NCI-H2227 treated with DMSO at 0.1 percent for 48 hours (cell line): ENCODE measurements at regions not wholly inside any gene's neighbourhood (a gene's known extent, or its start where the extent isn't known, plus 50 kb on each side); places are given as distances from the start of the nearest gene placed in this dataset.
"Not testable (repeated sequence)": the region's sequence is repeated elsewhere in the genome, so short reads cannot be mapped to it uniquely, and the experiment has no call there.

Experiments
- DNase-seq: peaks from one replicate; lab custom pipeline; 2025; lab: John Stamatoyannopoulos, UW

DNA sequence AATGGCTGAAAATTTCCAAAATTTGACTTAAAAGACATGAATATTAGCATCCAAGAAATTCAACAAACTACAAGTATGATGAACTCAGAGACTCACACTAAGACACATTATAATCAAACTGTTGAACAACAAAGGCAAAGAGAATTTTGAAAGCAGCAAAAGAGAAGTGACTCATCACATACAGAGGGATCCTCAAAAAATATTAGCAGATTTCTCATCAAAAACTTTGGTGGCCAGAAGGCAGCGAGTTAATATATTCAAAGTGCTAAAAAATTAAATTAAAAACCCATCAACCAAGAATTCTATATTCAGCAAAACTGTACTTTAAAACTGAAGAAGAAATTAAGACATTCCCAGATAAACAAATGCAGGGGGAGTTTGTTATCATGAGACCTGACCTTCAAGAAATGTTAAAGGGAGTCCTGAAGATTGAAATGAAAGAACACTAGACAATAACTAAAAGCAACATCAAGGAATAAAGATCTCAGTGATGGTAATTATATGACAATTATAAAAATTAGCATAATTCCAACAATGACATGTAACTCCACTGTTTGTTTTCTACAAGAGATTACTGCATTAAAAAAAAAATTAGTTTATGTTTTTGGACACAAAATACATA, 150.0 kb downstream of the RNASET2 start:
- DNase-seq = no peak

DNA sequence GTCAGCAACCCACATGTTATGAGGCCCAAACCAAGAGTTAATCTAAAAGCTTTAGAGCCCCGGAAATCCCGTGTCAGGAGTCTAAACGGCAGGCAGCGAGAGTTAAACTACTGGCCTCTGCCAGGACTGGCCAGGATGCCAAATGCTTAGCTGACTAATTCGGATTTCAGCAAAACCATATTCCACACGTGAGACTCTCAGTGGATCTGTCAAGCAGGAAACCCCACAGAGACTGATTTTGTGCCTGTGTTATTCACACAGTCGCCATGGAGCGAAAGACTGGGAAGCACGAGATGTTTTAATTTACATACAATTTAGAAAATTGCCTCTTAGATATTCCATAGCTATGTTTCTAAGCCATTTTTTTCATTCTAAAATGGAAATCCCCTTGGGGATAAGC, 152.9 kb downstream of the RNASET2 start:
- DNase-seq = no peak

DNA sequence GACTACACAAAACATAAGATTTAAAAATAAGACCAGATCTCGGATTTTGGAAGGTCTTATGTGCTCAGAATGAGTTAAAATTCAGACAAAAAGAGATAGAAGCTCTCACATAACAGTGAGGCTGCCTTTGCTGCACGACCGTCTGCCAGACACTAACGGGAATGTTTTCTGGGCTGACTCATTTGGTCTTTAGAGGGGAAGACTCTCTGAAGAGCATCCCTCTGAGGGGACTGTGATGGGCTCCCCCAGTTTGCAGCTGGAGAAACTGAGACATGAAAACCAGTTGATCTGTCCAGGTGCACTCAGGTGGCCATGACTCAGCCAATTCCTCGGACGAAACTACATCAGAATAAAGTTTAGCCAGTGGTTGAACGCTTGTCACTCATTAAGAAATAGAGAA, 153.9 kb downstream of the RNASET2 start:
- no peak for DNase-seq

DNA sequence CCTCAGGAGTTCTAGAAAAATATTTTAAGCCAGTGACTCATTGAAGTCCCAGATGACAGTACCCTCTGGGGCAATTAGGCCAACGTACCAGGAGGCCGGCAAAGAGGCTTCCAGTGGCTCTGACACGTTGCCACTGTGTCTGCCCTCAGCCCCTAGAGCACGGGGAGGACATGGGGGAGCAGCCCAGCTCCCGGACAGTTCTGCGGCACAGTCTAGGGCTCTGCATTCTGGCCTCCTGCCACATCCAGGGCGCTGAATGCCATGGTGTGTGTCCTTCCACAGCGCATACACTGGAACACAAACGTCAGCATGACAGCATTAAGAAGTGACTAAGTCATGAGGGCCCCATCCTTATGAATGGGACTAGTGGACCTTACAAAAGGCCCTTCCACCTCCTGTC, 156.2 kb downstream of the RNASET2 start:
- no peak for DNase-seq

DNA sequence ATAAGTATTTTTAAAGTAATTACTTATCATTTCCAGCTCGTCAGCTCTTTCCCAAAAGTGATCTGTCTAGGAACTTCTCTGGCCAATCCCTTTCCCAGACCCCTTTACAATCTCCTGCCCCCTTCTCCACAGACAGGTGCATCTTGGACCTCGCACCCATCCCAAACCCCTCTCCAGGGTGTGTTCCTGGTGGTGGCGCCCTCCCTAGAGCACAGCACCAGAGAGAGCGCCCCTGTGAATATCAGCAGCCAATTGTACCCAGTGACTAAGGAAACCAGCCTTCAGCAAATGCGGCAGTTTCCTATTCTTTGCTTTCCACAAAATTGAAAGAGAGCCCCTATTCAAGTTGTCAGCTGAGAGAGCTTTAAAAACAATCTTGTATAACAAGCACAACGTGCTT, 157.7 kb downstream of the RNASET2 start:
- no peak for DNase-seq

DNA sequence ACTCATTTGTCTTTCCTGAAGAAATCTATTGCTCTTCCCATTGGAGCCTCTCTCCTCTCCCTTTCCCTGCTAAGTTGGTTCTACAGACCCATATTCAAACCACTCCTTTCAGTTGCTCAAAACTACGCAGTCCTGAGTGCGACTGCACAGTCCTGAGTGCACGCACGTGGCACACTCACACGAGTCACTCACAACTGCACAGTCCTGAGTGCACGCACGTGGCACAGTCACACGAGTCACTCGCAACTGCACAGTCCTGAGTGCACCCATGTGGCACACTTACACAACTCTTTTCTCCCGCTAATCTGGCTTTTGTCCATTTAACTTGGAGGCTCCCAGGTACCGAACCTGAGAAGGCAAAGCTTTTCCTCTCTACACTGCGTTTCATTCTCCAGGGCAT, 159.7 kb downstream of the RNASET2 start:
- no peak for DNase-seq

DNA sequence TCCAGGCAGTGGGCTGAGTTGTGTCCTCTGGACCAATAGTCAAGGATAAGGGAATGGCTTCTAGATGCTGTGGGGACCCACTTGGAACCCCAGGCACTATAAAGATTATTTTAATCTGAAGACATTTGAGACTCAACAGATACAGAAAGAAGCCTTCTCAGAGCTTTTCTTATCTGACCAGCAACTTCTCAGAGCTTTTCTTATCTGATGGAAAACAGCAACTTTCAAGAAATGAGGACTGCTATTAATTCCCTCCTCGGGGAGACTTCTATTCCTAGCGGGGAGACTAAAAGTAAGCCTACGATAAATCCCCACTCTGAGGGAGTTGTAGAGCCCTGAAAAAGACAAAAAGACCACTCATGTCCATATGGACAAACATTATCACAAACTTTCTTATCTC, 160.5 kb downstream of the RNASET2 start:
- no peak for DNase-seq

DNA sequence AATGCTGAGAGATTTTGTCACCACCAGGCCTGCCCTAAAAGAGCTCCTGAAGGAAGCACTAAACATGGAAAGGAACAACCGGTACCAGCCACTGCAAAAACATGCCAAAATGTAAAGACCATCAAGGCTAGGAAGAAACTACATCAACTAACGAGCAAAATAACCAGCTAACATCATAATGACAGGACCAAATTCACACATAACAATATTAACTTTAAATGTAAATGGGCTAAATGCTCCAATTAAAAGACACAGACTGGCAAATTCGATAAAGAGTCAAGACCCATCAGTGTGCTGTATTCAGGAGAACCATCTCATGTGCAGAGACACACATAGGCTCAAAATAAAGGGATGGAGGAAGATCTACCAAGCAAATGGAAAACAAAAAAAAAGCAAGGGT, 163.8 kb upstream of the RPS6KA2 start:
- DNase-seq = not testable (repeated sequence)

DNA sequence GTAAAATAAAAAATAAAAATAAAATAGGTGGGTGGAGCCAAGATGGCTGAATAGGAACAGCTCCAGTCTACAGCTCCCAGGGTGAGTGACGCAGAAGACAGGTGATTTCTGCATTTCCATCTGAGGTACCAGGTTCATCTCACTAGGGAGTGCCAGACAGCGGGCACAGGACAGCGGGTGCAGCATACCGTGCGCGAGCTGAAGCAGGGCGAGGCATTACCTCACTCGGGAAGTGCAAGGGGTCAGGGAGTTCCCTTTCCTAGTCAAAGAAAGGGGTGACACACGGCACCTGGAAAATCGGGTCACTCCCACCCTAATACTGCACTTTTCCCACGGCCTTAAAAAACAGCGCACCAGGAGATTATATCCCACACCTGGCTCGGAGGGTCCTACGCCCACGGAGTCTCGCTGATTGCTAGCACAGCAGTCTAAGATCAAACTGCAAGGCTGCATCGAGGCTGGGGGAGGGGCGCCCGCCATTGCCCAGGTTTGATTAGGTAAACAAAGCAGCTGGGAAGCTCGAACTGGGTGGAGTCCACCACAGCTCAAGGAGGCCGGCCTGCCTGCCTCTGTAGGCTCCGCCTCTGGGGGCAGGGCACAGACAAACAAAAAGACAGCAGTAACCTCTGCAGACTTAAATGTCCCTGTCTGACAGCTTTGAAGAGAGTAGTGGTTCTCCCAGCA, 161.9 kb upstream of the RPS6KA2 start:
- not testable (repeated sequence) for DNase-seq

DNA sequence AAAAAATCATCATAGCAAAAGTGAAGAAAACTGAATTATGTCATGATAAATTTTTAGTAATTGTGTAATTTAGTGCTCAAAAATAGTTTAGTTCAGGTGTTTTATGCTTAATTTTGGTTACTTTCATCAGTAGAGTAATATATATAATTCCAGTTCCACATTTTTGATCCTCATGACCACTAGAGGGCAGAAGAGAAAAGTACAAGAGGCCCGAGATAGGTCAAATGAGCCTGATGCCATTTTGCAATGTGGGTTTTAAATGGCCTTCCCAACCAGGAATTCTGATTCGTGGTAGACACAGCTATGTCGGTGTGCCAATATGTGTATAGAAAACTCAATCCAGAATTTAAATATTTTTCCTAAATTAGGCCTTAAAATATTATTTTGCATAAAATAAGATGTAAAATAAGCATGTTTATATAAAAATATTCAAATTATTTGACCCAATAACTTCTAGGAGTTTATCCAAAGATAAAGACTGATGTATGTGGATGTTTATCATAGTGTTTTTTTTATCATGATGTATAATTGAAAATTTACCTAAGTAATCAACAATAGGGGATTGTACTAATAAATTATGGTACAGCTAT, 159.7 kb upstream of the RPS6KA2 start:
- DNase-seq = peak; percentile 50

DNA sequence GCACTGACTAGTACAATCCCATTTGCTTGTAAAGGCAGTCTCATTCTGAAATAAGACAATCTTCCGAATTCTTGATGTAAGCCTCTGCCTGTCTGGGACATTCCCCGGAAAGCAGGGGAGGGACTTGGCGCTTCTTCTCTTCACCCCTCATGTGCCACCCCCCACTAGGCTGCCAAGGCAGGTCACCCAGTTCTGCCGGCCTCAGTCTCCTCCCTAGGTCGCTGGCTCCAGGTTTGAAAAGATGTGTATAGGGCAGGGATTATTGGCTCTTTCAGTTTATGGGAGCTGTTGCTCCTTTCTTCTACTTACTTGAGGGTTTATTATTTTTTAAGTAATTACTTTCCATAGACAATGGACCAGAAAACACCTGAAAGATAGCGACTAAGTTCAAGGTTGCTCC, 158.1 kb upstream of the RPS6KA2 start:
- DNase-seq = no peak

DNA sequence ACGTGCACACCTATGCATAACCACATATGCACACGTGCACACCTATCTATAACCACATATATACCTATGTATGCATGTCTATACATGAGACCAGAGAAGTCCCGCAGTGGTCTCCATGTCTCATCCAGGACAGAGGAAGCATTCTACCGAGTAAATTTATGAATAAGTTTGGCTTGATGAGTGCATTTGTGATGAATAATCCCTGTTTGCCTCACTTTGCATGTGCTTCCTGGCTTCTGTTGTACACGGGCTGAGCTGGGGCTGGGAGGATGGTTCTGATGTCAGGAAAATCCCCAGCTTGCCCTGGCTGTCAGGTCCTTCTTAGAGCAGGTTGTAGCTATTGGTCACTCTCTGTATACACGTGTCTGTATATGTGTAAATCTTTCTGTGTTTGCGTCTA, 157.6 kb upstream of the RPS6KA2 start:
- no peak for DNase-seq

DNA sequence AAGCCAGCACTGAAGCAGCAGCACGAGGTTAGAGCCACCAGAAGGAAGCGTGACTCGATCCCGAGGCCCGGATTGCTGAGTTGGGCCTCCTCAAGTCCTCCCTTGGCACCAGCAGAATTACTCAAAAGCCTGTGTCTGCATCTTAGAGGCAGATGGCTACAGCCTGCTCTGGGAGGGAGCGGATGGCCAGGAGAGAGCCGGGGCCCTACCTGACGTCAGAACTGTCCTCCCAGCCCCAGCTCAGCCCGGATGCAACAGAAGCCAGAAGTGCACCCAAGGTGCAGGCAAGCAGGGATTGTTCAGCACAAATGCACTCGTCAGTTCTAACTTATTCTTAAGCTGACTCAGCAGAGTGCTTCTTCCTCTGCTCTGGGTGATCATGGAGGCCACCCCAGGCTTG, 155.5 kb upstream of the RPS6KA2 start:
- no peak for DNase-seq

DNA sequence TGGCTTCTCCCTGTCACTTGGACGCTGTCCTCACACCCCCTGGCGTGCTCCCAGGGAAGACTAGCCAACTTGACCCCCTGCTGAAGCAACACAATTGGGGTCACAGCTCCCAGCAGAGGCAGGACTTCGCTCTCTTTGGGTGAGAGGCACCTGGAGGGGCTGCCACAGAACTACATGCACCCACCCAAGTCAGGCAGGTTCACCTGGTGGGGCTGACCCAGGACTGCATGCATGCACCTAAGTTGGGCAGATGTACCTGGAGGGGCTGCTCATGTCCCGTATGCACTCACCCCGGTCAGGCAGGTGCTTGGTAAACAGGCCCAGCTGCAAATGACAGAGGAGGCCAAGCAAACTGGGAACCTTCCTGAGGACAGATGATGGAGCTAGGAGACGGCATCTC, 154.3 kb upstream of the RPS6KA2 start:
- no peak for DNase-seq

DNA sequence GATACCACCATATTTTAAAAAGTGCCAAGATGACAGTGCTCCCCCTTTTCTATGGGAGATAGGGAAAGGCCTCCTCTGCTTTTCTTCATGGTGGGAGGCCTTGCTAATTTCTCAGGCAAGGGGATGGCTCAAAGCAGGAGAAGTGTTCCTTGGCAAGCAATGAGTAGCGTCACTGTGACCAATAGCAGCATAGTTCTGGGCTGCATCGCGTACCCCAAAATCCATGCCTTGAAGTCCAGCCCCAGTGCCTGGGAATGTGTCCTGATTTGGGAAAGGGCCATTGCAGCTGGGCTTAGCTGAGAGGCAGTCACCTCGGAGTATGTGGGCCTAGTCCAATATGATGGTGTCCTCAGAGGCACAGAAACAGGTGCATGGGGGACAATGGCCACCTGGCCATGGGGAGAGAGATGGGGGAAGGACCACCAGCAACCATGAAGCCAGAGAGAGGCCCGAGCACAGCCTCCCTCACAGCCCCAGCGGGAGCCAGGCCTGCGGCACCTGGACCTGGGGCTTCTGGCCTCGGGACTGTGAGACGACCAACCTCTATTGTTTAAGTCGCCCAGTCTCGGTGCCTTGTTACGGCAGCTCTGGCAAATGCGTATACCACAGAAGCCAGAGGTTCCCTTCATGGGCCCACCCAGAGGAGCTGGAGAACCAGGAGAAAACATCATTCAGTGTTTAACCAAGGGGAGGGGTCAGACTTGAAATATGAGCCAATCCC, 153.1 kb upstream of the RPS6KA2 start:
- DNase-seq = no peak

DNA sequence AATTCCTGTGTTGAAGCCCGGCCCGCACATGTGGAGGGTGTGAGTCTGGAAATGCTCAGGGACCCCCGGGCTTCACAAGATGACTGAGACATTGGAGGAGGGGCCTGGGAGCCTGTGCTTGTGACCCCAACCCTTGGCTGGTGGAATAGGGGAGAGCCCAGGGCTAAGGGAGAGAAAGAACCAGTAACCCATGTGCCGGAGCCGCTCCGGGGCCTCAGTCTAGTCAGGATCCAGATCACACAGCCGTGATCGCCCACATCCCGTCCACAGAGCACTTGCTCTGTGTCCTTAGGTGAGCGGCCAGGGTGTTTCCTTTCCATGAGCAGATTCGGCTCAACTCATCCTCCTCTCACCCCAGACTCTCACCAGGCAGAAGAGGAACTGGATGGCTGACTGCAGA, 152.3 kb upstream of the RPS6KA2 start:
- no peak for DNase-seq

DNA sequence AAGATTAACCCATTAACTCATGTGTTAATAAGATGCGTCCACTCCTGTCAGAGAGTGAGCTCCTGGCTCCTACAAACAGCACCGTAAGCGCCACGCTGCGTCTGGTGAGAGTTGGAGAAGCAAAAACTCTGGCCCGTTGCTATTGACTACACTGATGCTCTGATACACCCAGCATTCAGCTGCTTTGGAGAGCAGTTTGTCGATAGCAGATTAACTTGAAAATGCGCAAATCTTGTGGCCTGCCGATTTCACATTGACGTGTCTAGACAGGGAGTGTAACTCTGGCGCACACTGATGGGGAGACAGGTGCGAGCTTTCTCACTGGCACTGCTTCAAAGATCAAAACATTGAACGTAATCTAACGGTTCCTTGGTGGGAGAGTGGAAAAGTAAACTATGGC, 151.7 kb upstream of the RPS6KA2 start:
- DNase-seq = no peak

DNA sequence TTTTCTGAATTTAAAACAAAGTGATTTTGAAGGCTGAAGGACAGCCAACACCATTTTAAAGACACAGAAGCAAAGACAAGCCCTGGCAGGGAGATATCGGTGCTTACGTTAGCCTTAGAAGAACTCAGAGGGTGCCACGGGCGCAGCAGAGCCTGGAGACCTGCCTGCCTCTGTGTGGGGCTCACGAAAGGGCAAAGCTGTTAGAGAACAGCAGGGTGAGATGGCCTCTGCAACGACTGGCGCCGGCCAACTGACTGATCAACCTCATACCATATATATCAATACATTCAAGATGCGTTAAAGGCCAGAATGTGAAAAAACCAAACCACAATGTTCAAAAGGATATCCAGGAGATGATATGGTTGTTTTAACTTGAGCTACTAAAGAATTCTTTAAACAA, 151.0 kb upstream of the RPS6KA2 start:
- DNase-seq = no peak

DNA sequence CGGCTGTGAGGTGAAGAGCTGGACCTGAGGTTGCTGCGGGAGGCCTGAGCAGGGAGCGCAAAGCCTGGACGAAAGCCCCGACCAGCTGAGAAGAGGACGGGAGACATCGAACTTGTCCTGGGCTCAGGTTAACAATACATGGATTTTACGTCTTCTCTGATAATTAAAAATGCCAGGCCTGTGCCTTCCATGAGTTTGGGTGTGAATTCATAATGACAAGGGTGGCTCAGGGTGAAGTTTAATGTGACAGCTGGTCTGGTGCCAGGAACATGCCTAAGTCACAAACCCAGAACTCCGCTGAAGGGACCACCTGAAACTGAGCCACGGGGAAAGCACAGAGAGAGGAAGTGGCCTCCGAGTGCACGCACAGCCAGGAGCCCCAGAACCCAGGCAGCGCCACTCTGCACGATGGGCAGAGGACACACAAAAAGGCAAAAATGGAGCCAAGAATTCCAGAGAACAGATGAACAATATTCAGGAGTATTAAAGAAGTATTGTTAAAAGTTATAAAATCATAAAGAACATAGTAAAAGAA, 150.1 kb upstream of the RPS6KA2 start:
- DNase-seq = no peak

DNA sequence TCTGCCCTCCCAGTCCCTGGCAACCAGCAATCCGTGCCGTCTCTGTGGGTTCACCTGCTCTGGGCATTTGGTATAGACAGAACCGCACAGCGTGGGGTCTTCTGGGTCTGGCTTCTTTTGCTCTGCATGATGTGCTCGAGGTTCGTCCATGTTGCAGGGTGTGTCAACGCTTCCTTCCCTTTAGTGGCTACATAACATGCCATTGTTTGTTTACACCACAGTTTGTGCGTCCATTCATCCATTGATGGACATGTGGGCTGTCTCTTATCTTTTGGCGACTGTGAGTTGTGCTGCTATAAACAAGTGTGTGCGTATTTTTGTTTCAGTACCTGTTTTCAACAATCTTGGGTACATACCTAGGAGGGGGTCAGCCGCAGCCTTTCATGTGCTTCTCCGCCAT, 149.5 kb upstream of the RPS6KA2 start:
- no peak for DNase-seq

DNA sequence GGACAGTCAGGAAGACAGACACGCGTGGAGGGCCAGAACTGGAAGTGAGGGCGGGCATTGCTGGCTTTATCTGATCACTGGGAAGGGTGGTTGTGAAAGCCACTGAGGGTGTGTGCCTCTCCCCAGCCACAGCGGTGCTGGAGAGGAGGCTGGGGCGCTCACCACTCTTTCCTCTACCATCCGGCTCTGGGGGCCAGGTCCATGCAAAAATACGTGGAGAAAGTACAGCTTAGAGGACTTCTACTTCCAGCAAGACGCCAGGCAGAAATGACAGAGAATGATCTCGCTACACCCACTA, 148.8 kb upstream of the RPS6KA2 start:
- no peak for DNase-seq

DNA sequence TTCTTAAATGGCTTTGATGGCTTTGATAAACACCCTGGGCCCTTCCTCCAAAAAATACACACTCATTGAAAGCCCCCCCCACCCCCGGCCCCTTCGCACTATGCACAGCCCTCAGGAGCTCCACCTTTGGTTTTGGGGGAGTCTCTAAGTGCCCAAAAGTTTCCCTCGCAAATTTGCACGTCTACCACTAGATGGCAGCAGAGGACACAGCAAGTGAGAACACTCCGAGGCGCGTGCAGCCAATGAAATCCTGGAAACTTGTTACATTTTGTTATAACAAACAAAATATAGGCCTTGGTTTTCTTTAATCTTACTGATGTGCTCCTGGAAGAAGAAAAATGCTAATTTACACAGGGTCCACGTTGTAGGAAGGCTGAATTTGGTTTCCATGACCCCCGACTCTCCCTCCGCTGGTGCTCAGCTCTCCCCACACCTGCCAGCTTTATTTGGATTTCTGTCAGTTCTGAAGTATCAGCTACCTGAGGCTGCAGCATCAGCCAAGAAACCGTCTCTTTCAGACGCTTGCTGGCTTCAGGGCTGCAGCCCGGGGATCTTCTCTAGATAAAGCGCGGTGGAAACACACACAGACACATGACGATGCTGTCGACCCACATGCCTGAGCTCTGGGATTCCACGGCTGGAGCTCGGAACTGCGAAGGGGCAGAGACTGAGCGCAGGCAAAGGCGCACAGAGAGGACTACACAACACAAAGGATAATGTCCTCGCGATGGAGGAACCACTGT, 148.3 kb upstream of the RPS6KA2 start:
- DNase-seq = peak; percentile 52
